GM04503 (cell line): ENCODE measurements at regions not wholly inside any gene's neighbourhood (a gene's known extent, or its start where the extent isn't known, plus 50 kb on each side); places are given as distances from the start of the nearest gene placed in this dataset.
"Not testable (repeated sequence)": the region's sequence is repeated elsewhere in the genome, so short reads cannot be mapped to it uniquely, and the experiment has no call there.

Source experiments
- DNase-seq: peaks from one replicate; pipeline ENCODE4 v3.0.0-alpha.2; 2012; ENCODE audit warnings: low read depth

- not testable (repeated sequence) for DNase-seq
These were observed 218.9 kb upstream of the FRG2C start for GRCh38 chr3:75445234-75445633.

GRCh38 chr3:75446948-75447347, 217.2 kb upstream of the FRG2C start:
- DNase-seq, result not testable (repeated sequence)

GRCh38 chr3:75453328-75453727, 210.8 kb upstream of the FRG2C start:
- not testable (repeated sequence) for DNase-seq

- DNase-seq, result not testable (repeated sequence)
These were observed 210.3 kb upstream of the FRG2C start for GRCh38 chr3:75453839-75454238.

- not testable (repeated sequence) for DNase-seq
These were observed 189.6 kb upstream of the FRG2C start for GRCh38 chr3:75474530-75474929.

- not testable (repeated sequence) for DNase-seq
These were observed 167.5 kb upstream of the FRG2C start for GRCh38 chr3:75496600-75496999.

- not testable (repeated sequence) for DNase-seq
These were observed 163.8 kb upstream of the FRG2C start for GRCh38 chr3:75500357-75500756.

GRCh38 chr3:75502171-75502570, 162.0 kb upstream of the FRG2C start:
- not testable (repeated sequence) for DNase-seq

GRCh38 chr3:75502769-75503756, 161.1 kb upstream of the FRG2C start:
- not testable (repeated sequence) for DNase-seq

GRCh38 chr3:75506603-75507002, 157.5 kb upstream of the FRG2C start:
- no peak for DNase-seq

- not testable (repeated sequence) for DNase-seq
These were observed 156.2 kb upstream of the FRG2C start for GRCh38 chr3:75507956-75508355.

- DNase-seq, result not testable (repeated sequence)
These were observed 136.5 kb upstream of the FRG2C start for GRCh38 chr3:75527657-75528056.

- DNase-seq, result not testable (repeated sequence)
These were observed 112.0 kb upstream of the FRG2C start for GRCh38 chr3:75552095-75552494.

- DNase-seq, result not testable (repeated sequence)
These were observed 99.7 kb upstream of the FRG2C start for GRCh38 chr3:75564427-75564826.

GRCh38 chr3:75572303-75572702, 91.8 kb upstream of the FRG2C start:
- not testable (repeated sequence) for DNase-seq

- DNase-seq, result not testable (repeated sequence)
These were observed 85.0 kb upstream of the FRG2C start for GRCh38 chr3:75579091-75579490.

- DNase-seq, result not testable (repeated sequence)
These were observed 84.6 kb upstream of the FRG2C start for GRCh38 chr3:75579536-75579935.

- DNase-seq, result not testable (repeated sequence)
These were observed 83.9 kb upstream of the FRG2C start for GRCh38 chr3:75579981-75580782.

- DNase-seq, result not testable (repeated sequence)
These were observed 81.6 kb upstream of the FRG2C start for GRCh38 chr3:75582536-75582935.

- not testable (repeated sequence) for DNase-seq
These were observed 81.0 kb upstream of the FRG2C start for GRCh38 chr3:75583116-75583515.

- not testable (repeated sequence) for DNase-seq
These were observed 76.4 kb upstream of the FRG2C start for GRCh38 chr3:75587695-75588094.

GRCh38 chr3:75590382-75590781, 73.7 kb upstream of the FRG2C start:
- DNase-seq, result not testable (repeated sequence)
